GM19455 (cell line): ENCODE measurements at regions not wholly inside any gene's neighbourhood (a gene's known extent, or its start where the extent isn't known, plus 50 kb on each side); places are given as distances from the start of the nearest gene placed in this dataset.
"Not testable (repeated sequence)": the region's sequence is repeated elsewhere in the genome, so short reads cannot be mapped to it uniquely, and the experiment has no call there.

Source experiments
- ATAC-seq: cut with Tn5 transposase; IDR thresholded peaks from one replicate; pipeline ENCODE4 v1.9.1; 2021; ENCODE audit not compliant: unreplicated experiment

GRCh38 chr4:78691971-78692821 lies 84.0 kb upstream of the BMP2K start:
- peak; percentile 50 for ATAC-seq

- ATAC-seq = no peak
Observed at GRCh38 chr4:78692822-78693170, 83.4 kb upstream of the BMP2K start.

GRCh38 chr4:78693777-78694456 lies 82.2 kb upstream of the BMP2K start:
- no peak for ATAC-seq

GRCh38 chr4:78694457-78694787 lies 81.7 kb upstream of the BMP2K start:
- no peak for ATAC-seq

- no peak for ATAC-seq
Observed at GRCh38 chr4:78695910-78696309, 80.2 kb upstream of the BMP2K start.

- ATAC-seq = no peak
Observed at GRCh38 chr4:78703079-78703478, 73.1 kb upstream of the BMP2K start.

GRCh38 chr4:78704317-78704716 lies 71.8 kb upstream of the BMP2K start:
- no peak for ATAC-seq

- ATAC-seq = no peak
Observed at GRCh38 chr4:78704981-78705683, 71.0 kb upstream of the BMP2K start.

- ATAC-seq = no peak
Observed at GRCh38 chr4:78706302-78706701, 69.8 kb upstream of the BMP2K start.

- ATAC-seq = peak; percentile 39
Observed at GRCh38 chr4:78707268-78707667, 68.9 kb upstream of the BMP2K start.

- peak; percentile 63 for ATAC-seq
Observed at GRCh38 chr4:78707793-78708192, 68.4 kb upstream of the BMP2K start.

GRCh38 chr4:78710536-78710935 lies 65.6 kb upstream of the BMP2K start:
- no peak for ATAC-seq

- ATAC-seq = no peak
Observed at GRCh38 chr4:78711676-78712075, 64.5 kb upstream of the BMP2K start.

GRCh38 chr4:78714598-78714997 lies 61.6 kb upstream of the BMP2K start:
- not testable (repeated sequence) for ATAC-seq

- not testable (repeated sequence) for ATAC-seq
Observed at GRCh38 chr4:78715372-78715771, 60.8 kb upstream of the BMP2K start.

GRCh38 chr4:78717712-78718111 lies 58.4 kb upstream of the BMP2K start:
- ATAC-seq = not testable (repeated sequence)

- ATAC-seq = no peak
Observed at GRCh38 chr4:78720204-78720603, 55.9 kb upstream of the BMP2K start.

GRCh38 chr4:78720994-78721677 lies 55.0 kb upstream of the BMP2K start:
- peak; percentile 76 for ATAC-seq

- no peak for ATAC-seq
Observed at GRCh38 chr4:78721747-78722146, 54.4 kb upstream of the BMP2K start.

- ATAC-seq = no peak
Observed at GRCh38 chr4:78722320-78722719, 53.8 kb upstream of the BMP2K start.

- ATAC-seq = no peak
Observed at GRCh38 chr4:78722878-78723277, 53.3 kb upstream of the BMP2K start.
